Lower lobe of right lung (tissue), 2 donors: ENCODE measurements at regions not wholly inside any gene's neighbourhood (a gene's known extent, or its start where the extent isn't known, plus 50 kb on each side); places are given as distances from the start of the nearest gene placed in this dataset.

Source experiments
- ATAC-seq, 2 donors: fragments of 200-7000 bp; cut with Tn5 transposase; one replicate each; pipeline ENCODE4 v1.9.1; 2020 to 2022; ENCODE audit warnings: mild to moderate bottlenecking in 2 of 2, moderate library complexity in 2 of 2
- DNase-seq: peaks from one replicate; pipeline ENCODE4 v3.0.0-alpha.2; 2020
- H3K27ac ChIP-seq: fragments of 200-600 bp; one replicate; pipeline ENCODE4 v1.8.0; 2022
- H3K27me3 ChIP-seq: fragments of 200-600 bp; one replicate; pipeline ENCODE4 v1.8.0; 2022; ENCODE audit warnings: low read depth
- H3K36me3 ChIP-seq: fragments of 200-600 bp; one replicate; pipeline ENCODE4 v1.8.0; 2022; ENCODE audit warnings: mild to moderate bottlenecking
- H3K4me1 ChIP-seq: fragments of 200-600 bp; one replicate; pipeline ENCODE4 v1.8.0; 2022
- H3K4me3 ChIP-seq: fragments of 200-600 bp; one replicate; pipeline ENCODE4 v1.8.0; 2022; ENCODE audit warnings: mild to moderate bottlenecking
- H3K9me3 ChIP-seq: fragments of 200-600 bp; one replicate; pipeline ENCODE4 v1.8.0; 2022
- CTCF ChIP-seq: fragments of 200-600 bp; IDR thresholded peaks from one replicate; pipeline ENCODE4 v1.8.0; 2022; ENCODE audit warnings: antibody characterized with exemption, mild to moderate bottlenecking
- intact Hi-C: fragments of 100-400 bp; cut with DNase I; formaldehyde crosslinking; loops from one replicate; pipeline ENCODE4 v1.11.0; 2022
- donor health status: DM: no; HTN: yes; CAD: no; lungs with severe emphysema.

GRCh38 chr2:39549718-39550464, 112.8 kb upstream of the MAP4K3 start:
- Histone ChIP-seq H3K4me3 (no peak overlapping the region), H3K27me3 (no peaks in the 10 kb centered on the region), H3K27ac (no peak overlapping the region), H3K36me3 (no peaks in the 10 kb centered on the region), H3K9me3 (no peaks in the 10 kb centered on the region), H3K4me1 (no peaks in the 10 kb centered on the region)
- intact Hi-C loops = no loop called here
- ATAC-seq (no peak), DNase-seq (no peak)
- TF ChIP-seq CTCF = no peak

- intact Hi-C loops = no loop called here
- H3K27me3 ChIP-seq = no peaks in the 10 kb centered on the region
- no peaks in the 10 kb centered on the region for H3K9me3 ChIP-seq
- DNase-seq (no peak), ATAC-seq (no peak)
- no peak overlapping the region for H3K27ac ChIP-seq
- no peak overlapping the region for H3K4me3 ChIP-seq
- H3K4me1 ChIP-seq = no peaks in the 10 kb centered on the region
- no peaks in the 10 kb centered on the region for H3K36me3 ChIP-seq
- TF ChIP-seq CTCF = no peak
These were observed 113.7 kb upstream of the MAP4K3 start for GRCh38 chr2:39550701-39551285.

- Histone ChIP-seq H3K9me3 (peaks cover 20% of the 10 kb centered on the region), H3K27me3 (no peaks in the 10 kb centered on the region), H3K27ac (no peak overlapping the region), H3K36me3 (no peaks in the 10 kb centered on the region), H3K4me1 (no peaks in the 10 kb centered on the region), H3K4me3 (no peak overlapping the region)
- TF ChIP-seq CTCF = no peak
- DNase-seq (no peak), ATAC-seq (no peak)
- intact Hi-C loops = no loop called here
These were observed 106.8 kb upstream of the TMEM178A start for GRCh38 chr2:39558906-39559305.

GRCh38 chr2:39563572-39563971, 102.1 kb upstream of the TMEM178A start:
- H3K27me3 ChIP-seq = no peaks in the 10 kb centered on the region
- intact Hi-C loops = no loop called here
- no peak overlapping the region for H3K27ac ChIP-seq
- ATAC-seq (no peak), DNase-seq (no peak)
- peaks cover 13% of the 10 kb centered on the region for H3K4me1 ChIP-seq
- H3K9me3 ChIP-seq = peaks cover 24% of the 10 kb centered on the region
- no peaks in the 10 kb centered on the region for H3K36me3 ChIP-seq
- TF ChIP-seq CTCF = no peak
- no peak overlapping the region for H3K4me3 ChIP-seq

- no peak overlapping the region for H3K27ac ChIP-seq
- no peak for TF ChIP-seq CTCF
- H3K4me1 ChIP-seq = peaks cover 22% of the 10 kb centered on the region
- no peak overlapping the region for H3K4me3 ChIP-seq
- H3K27me3 ChIP-seq = no peaks in the 10 kb centered on the region
- no peaks in the 10 kb centered on the region for H3K36me3 ChIP-seq
- ATAC-seq = no peak
- intact Hi-C loops = no loop called here
- H3K9me3 ChIP-seq = peaks cover 18% of the 10 kb centered on the region
- no peak for DNase-seq
These were observed 98.2 kb upstream of the TMEM178A start for GRCh38 chr2:39567507-39567906.
